Ishikawa (cell line): ENCODE measurements at regions not wholly inside any gene's neighbourhood (a gene's known extent, or its start where the extent isn't known, plus 50 kb on each side); places are given as distances from the start of the nearest gene placed in this dataset.

Experiments used
- CEBPB ChIP-seq: IDR thresholded peaks from 2 replicates; pipeline ENCODE4 v1.6.1; 2012
- CREB1 ChIP-seq: IDR thresholded peaks from 2 replicates; pipeline ENCODE4 v1.6.1; 2012; ENCODE audit warnings: low read depth
- EGR1 ChIP-seq: IDR thresholded peaks from 2 replicates; pipeline ENCODE4 v1.6.1; 2012
- EP300 ChIP-seq: IDR thresholded peaks from 2 replicates; pipeline ENCODE4 v1.6.1; 2012; ENCODE audit warnings: borderline replicate concordance
- FOXM1 ChIP-seq: IDR thresholded peaks from 2 replicates; pipeline ENCODE4 v1.6.1; 2012; ENCODE audit warnings: low read depth, borderline replicate concordance
- MAX ChIP-seq: IDR thresholded peaks from 2 replicates; pipeline ENCODE4 v1.6.1; 2012
- NFIC ChIP-seq: IDR thresholded peaks from 2 replicates; pipeline ENCODE4 v1.6.1; 2012
- RAD21 ChIP-seq: IDR thresholded peaks from 2 replicates; pipeline ENCODE4 v1.6.1; 2012; ENCODE audit warnings: low read depth
- REST ChIP-seq: IDR thresholded peaks from 2 replicates; pipeline ENCODE4 v1.6.1; 2012; ENCODE audit warnings: low read depth, mild to moderate bottlenecking
- TAF1 ChIP-seq: IDR thresholded peaks from 2 replicates; pipeline ENCODE4 v1.6.1; 2012; ENCODE audit warnings: low read depth, mild to moderate bottlenecking
- TCF12 ChIP-seq: IDR thresholded peaks from 2 replicates; pipeline ENCODE4 v1.6.1; 2012; ENCODE audit warnings: low read depth
- TEAD4 ChIP-seq: IDR thresholded peaks from 2 replicates; pipeline ENCODE4 v1.6.1; 2012
- USF1 ChIP-seq: IDR thresholded peaks from 2 replicates; pipeline ENCODE4 v1.6.1; 2012
- YY1 ChIP-seq: IDR thresholded peaks from 2 replicates; pipeline ENCODE4 v1.6.1; 2012; ENCODE audit warnings: low read depth
- ZBTB7A ChIP-seq: IDR thresholded peaks from 2 replicates; pipeline ENCODE4 v1.6.1; 2012; ENCODE audit warnings: low read depth

- TF ChIP-seq TAF1 (no peak), EP300 (no peak)
These were observed 1010.4 kb downstream of the ADGRL3 start for GRCh38 chr4:62210486-62210885.

- TF ChIP-seq FOXM1 (no peak), TEAD4 (no peak), REST (no peak), YY1 (no peak), EGR1 (no peak), CEBPB (no peak), MAX (no peak), ZBTB7A (no peak), TAF1 (no peak), NFIC (no peak), RAD21 (no peak), TCF12 (no peak), USF1 (no peak)
These were observed 1009.8 kb downstream of the ADGRL3 start for GRCh38 chr4:62209757-62210485.

GRCh38 chr4:62208921-62209320, 1008.8 kb downstream of the ADGRL3 start:
- TF ChIP-seq CREB1, result no peak
- no peak for TF ChIP-seq YY1
- no peak for TF ChIP-seq CEBPB
- TF ChIP-seq TCF12, result no peak
- TF ChIP-seq TEAD4, result no peak
- no peak for TF ChIP-seq MAX
- TF ChIP-seq FOXM1, result no peak
- no peak for TF ChIP-seq REST
- no peak for TF ChIP-seq EGR1
- TF ChIP-seq TAF1, result no peak
- no peak for TF ChIP-seq RAD21
- no peak for TF ChIP-seq EP300
- TF ChIP-seq USF1, result no peak
- no peak for TF ChIP-seq NFIC
- no peak for TF ChIP-seq ZBTB7A

GRCh38 chr4:62204136-62204535, 1004.0 kb downstream of the ADGRL3 start:
- TF ChIP-seq FOXM1 (no peak), MAX (no peak), TAF1 (no peak), YY1 (no peak), EGR1 (no peak), REST (no peak), TEAD4 (no peak), EP300 (no peak), CEBPB (no peak), ZBTB7A (no peak), NFIC (no peak), CREB1 (no peak), RAD21 (no peak), USF1 (no peak), TCF12 (no peak)
